Upper lobe of left lung (tissue), 4 donors: ENCODE measurements at regions not wholly inside any gene's neighbourhood (a gene's known extent, or its start where the extent isn't known, plus 50 kb on each side); places are given as distances from the start of the nearest gene placed in this dataset.

ENCODE experiments used
- POLR2A ChIP-seq, 4 donors: fragments of 450-650 bp; IDR thresholded peaks; one replicate each; pipeline ENCODE4 v1.5.1; 2016 to 2017; ENCODE audit warnings: antibody characterized with exemption in 4 of 4, mild to moderate bottlenecking in 2 of 4
- TF ChIP-seq, protein P1 (sequence below), 6 experiments: fragments of 450-650 bp in 4 of 6; fragments of 200-600 bp in 2 of 6; sonication (generic) in 2 of 6; IDR thresholded peaks; one replicate each; pipeline ENCODE4 v1.5.1; 2016 to 2019; ENCODE audit warnings: antibody characterized with exemption in 6 of 6

- TF ChIP-seq, protein P1, sequence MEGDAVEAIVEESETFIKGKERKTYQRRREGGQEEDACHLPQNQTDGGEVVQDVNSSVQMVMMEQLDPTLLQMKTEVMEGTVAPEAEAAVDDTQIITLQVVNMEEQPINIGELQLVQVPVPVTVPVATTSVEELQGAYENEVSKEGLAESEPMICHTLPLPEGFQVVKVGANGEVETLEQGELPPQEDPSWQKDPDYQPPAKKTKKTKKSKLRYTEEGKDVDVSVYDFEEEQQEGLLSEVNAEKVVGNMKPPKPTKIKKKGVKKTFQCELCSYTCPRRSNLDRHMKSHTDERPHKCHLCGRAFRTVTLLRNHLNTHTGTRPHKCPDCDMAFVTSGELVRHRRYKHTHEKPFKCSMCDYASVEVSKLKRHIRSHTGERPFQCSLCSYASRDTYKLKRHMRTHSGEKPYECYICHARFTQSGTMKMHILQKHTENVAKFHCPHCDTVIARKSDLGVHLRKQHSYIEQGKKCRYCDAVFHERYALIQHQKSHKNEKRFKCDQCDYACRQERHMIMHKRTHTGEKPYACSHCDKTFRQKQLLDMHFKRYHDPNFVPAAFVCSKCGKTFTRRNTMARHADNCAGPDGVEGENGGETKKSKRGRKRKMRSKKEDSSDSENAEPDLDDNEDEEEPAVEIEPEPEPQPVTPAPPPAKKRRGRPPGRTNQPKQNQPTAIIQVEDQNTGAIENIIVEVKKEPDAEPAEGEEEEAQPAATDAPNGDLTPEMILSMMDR (IDR thresholded peaks at IDR 0.05), result no peak
- TF ChIP-seq POLR2A (IDR thresholded peaks at IDR 0.05), result no peak
These were observed 201.0 kb downstream of the TMX1 start for GRCh38 chr14:51441001-51441400.
